Ecto neural progenitor cell (in vitro differentiated cells): ENCODE measurements at regions not wholly inside any gene's neighbourhood (a gene's known extent, or its start where the extent isn't known, plus 50 kb on each side); places are given as distances from the start of the nearest gene placed in this dataset.

Experiments
- DNase-seq: peaks from one replicate; pipeline ENCODE4 v3.0.0-alpha.2; 2018; ENCODE audit warnings: low spot score

GRCh38 chr10:105974803-105975456 is 1189.6 kb downstream of the SORCS1 start:
- DNase-seq = no peak

GRCh38 chr10:105973902-105974301 is 1190.6 kb downstream of the SORCS1 start:
- no peak for DNase-seq

- DNase-seq = no peak
Measured at GRCh38 chr10:105973360-105973759, 1191.1 kb downstream of the SORCS1 start.

- DNase-seq = no peak
Measured at GRCh38 chr10:105971460-105971859, 1193.0 kb downstream of the SORCS1 start.

GRCh38 chr10:105969884-105970377 is 1194.6 kb downstream of the SORCS1 start:
- DNase-seq = no peak

- no peak for DNase-seq
Measured at GRCh38 chr10:105968666-105969065, 1195.8 kb downstream of the SORCS1 start.

- no peak for DNase-seq
Measured at GRCh38 chr10:105967256-105967655, 1197.2 kb downstream of the SORCS1 start.

- no peak for DNase-seq
Measured at GRCh38 chr10:105965141-105965540, 1199.4 kb downstream of the SORCS1 start.

GRCh38 chr10:105964009-105964408 is 1200.5 kb downstream of the SORCS1 start:
- no peak for DNase-seq

GRCh38 chr10:105963334-105963884 is 1201.1 kb downstream of the SORCS1 start:
- DNase-seq = no peak

- no peak for DNase-seq
Measured at GRCh38 chr10:105956550-105956949, 1208.0 kb downstream of the SORCS1 start.

GRCh38 chr10:105953861-105954260 is 1210.6 kb downstream of the SORCS1 start:
- DNase-seq = no peak

- no peak for DNase-seq
Measured at GRCh38 chr10:105953056-105953455, 1211.5 kb downstream of the SORCS1 start.

GRCh38 chr10:105952153-105952552 is 1212.4 kb downstream of the SORCS1 start:
- peak; percentile 50 for DNase-seq

GRCh38 chr10:105950410-105950809 is 1214.1 kb downstream of the SORCS1 start:
- DNase-seq = peak; percentile 49

- DNase-seq = no peak
Measured at GRCh38 chr10:105949721-105950120, 1214.8 kb downstream of the SORCS1 start.

GRCh38 chr10:105925045-105925785 is 1239.3 kb downstream of the SORCS1 start:
- DNase-seq = no peak

- DNase-seq = no peak
Measured at GRCh38 chr10:105921348-105921747, 1243.2 kb downstream of the SORCS1 start.

GRCh38 chr10:105914432-105914831 is 1250.1 kb downstream of the SORCS1 start:
- no peak for DNase-seq

- DNase-seq = no peak
Measured at GRCh38 chr10:105908701-105909100, 1255.8 kb downstream of the SORCS1 start.

- no peak for DNase-seq
Measured at GRCh38 chr10:105885495-105885894, 1244.4 kb downstream of the SORCS3 start.

- DNase-seq = no peak
Measured at GRCh38 chr10:105879401-105879800, 1238.3 kb downstream of the SORCS3 start.

- DNase-seq = no peak
Measured at GRCh38 chr10:105875050-105875449, 1234.0 kb downstream of the SORCS3 start.
